GM12874 (cell line): ENCODE measurements at regions not wholly inside any gene's neighbourhood (a gene's known extent, or its start where the extent isn't known, plus 50 kb on each side); places are given as distances from the start of the nearest gene placed in this dataset.

Source experiments
- CTCF ChIP-seq: IDR thresholded peaks from 2 replicates; pipeline ENCODE4 v1.5.1; 2011; ENCODE audit warnings: low read depth, mild to moderate bottlenecking, control low read depth, low read length, moderate library complexity; ENCODE audit not compliant: insufficient read depth

GRCh38 chr6:160882006-160882405 is 109.6 kb upstream of the MAP3K4 start:
- no peak for TF ChIP-seq CTCF

DNA sequence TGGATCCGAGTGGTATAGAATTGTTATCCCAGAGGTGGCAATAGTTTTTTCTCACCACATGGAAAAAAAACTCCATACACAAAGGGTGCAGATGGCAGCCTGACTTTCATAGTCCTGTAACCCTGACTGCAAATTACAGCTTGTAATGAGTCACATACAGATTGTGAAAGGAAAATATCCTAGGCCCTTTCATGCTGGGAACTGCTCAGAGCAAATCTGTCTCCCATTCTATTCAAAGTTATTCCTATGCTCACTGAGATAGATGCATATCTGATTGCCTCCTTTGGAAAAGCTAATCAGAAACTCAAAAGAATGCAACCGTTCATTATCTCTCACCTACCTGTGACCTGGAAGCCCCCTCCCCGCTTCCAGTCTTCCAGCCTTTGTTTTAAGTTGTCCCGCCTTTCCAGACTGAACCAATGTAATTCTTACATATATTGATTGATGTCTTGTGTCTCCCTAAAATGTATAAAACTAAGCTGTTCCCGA is 108.7 kb upstream of the MAP3K4 start:
- TF ChIP-seq CTCF: no peak

GRCh38 chr6:160883560-160883959 is 108.0 kb upstream of the MAP3K4 start:
- TF ChIP-seq CTCF: no peak

DNA sequence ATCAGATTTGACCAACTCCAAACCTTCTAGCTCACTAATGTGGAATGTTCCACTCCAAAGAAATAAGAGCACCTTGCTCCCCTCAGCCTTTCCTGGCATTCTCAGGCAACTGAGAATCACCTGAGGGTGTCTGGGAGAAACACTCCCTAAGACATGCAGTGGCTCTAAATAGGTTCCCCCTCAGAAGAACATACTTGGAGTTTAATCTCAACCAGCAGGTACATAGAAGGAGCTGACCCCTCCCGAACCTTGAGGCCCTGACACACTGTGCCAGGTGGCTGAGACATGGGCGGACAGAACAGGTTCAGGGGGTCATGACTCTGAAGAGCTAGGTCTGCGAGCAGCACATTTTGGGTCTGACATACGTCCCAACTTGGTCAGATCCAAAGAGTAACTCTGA is 107.6 kb upstream of the MAP3K4 start:
- no peak for TF ChIP-seq CTCF

DNA sequence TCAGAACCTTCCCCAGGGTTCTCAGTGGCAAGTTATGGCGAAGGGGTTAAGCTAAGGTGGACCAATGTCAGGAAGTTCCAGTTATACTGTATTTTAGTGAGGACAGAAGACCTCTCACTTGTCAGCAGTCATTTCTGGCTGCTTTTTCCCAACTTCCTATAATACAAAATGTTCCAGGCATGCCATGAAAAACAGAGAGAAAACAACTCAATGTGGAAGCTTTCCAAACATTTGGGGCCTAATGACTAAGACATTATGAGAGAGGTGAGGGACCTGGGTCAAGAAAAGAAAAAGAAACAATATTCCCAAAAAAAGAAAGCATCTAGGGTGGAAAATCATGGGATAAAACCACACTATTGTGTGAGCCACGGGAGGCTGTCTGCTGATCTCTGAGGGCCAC is 99.9 kb upstream of the MAP3K4 start:
- TF ChIP-seq CTCF: no peak

DNA sequence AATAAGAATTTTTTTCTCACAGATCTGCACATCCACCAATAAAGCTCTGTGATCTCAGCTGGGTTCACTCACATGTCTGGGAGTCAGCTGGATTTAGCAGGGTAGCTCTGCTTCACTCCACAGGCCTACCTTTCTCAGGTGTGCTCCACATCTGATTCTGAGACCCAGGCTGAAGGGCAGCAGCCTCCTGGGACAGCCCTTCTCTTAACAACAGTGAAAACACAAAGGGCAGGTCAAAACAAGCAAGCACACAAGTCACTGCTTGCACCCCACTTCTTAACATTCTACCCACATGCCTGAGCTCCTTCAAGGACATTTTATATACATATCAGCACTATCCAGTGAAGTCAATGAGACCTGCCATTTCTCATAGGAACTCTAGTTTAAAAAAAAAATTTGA is 96.0 kb upstream of the MAP3K4 start:
- no peak for TF ChIP-seq CTCF

DNA sequence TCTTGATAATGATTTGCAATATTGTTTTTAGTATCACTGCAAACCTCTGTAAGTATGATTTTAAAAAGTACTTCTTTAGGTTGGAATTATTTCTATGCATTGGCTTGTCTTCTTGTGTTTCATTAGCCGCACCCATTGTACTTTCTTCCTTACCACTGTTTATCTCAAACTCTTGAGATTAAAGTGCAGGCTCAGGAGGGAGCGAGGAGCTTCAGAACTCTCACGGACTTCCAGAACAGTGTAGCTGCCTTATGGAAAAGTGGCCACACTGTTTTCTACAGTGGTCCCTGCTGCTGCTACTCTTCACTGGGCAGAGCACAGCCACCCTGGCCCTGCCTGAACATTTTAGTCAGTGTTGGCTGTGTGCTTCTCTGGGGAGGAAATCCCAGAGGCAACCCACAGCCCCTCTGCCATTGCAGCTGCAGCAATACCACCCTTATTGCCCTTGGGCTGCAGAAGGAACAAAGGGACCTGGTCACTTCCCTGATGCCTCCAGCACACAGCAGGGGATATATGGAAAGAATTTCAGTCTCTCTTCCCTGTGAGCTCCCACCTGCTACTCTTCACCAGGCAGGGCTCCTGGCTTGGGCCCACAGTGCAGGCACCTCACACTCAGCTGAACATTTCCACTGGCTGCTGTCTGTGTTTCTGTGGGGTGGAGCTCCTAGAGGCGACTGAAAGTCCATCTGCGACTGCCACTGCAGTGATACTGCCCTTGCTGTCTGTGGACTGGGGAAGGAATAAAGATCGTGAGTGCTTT is 91.7 kb upstream of the MAP3K4 start:
- TF ChIP-seq CTCF: no peak
